ENCODE measurements at regions not wholly inside any gene's neighbourhood (a gene's known extent, or its start where the extent isn't known, plus 50 kb on each side); places are given as distances from the start of the nearest gene placed in this dataset.
"Not testable (repeated sequence)": the region's sequence is repeated elsewhere in the genome, so short reads cannot be mapped to it uniquely, and the experiment has no call there.

- H3K79me2 ChIP-seq (ENCODE audit: control insufficient read depth, insufficient read depth, low read length); dilution Hi-C loops (cut with MboI; ENCODE audit: extremely low pct_ligation_motif_present, low sequenced_read_pairs); H3K27ac ChIP-seq (ENCODE audit: control insufficient read depth, insufficient read depth, low read length); H3K36me3 ChIP-seq (ENCODE audit: control insufficient read depth in 2 of 2, extremely low read depth in 1 of 2, insufficient read depth in 2 of 2, low read length in 2 of 2); DNase-seq (ENCODE audit: low read depth, low spot score); FAIRE-seq; H3K9ac ChIP-seq (ENCODE audit: control insufficient read depth, extremely low read depth, insufficient read depth, low read length); H4K20me1 ChIP-seq (ENCODE audit: control insufficient read depth, extremely low read depth, insufficient read depth, low read length); H3K9me3 ChIP-seq (ENCODE audit: control insufficient read depth, low read depth, low read length); H3K4me3 ChIP-seq (ENCODE audit: control insufficient read depth in 2 of 3, extremely low read depth in 1 of 3, insufficient read depth in 2 of 3, low read depth in 1 of 3, low read length in 3 of 3); H3K4me1 ChIP-seq (ENCODE audit: control insufficient read depth, extremely low read depth, insufficient read depth, low read length); H3K27me3 ChIP-seq (ENCODE audit: control insufficient read depth, extremely low read depth, insufficient read depth, low read length); H3K4me2 ChIP-seq (ENCODE audit: control insufficient read depth, extremely low read depth, insufficient read depth, low read depth, low read length); H3K9me1 ChIP-seq (ENCODE audit: control insufficient read depth, extremely low read depth, insufficient read depth, low read length); H2AFZ ChIP-seq (ENCODE audit: control insufficient read depth, low read length): not testable (repeated sequence)
These were observed 159.2 kb upstream of the ZNF322 start for GRCh38 chr6:26818640-26819225.

- H3K27me3 ChIP-seq (ENCODE audit: control insufficient read depth, extremely low read depth, insufficient read depth, low read length); DNase-seq (ENCODE audit: low read depth, low spot score); H3K4me1 ChIP-seq (ENCODE audit: control insufficient read depth, extremely low read depth, insufficient read depth, low read length); H2AFZ ChIP-seq (ENCODE audit: control insufficient read depth, low read length); H3K9me3 ChIP-seq (ENCODE audit: control insufficient read depth, low read depth, low read length); H3K36me3 ChIP-seq (ENCODE audit: control insufficient read depth in 2 of 2, extremely low read depth in 1 of 2, insufficient read depth in 2 of 2, low read length in 2 of 2); H3K4me2 ChIP-seq (ENCODE audit: control insufficient read depth, extremely low read depth, insufficient read depth, low read depth, low read length); H3K4me3 ChIP-seq (ENCODE audit: control insufficient read depth in 2 of 3, extremely low read depth in 1 of 3, insufficient read depth in 2 of 3, low read depth in 1 of 3, low read length in 3 of 3); H3K9me1 ChIP-seq (ENCODE audit: control insufficient read depth, extremely low read depth, insufficient read depth, low read length); FAIRE-seq; H3K79me2 ChIP-seq (ENCODE audit: control insufficient read depth, insufficient read depth, low read length); dilution Hi-C loops (cut with MboI; ENCODE audit: extremely low pct_ligation_motif_present, low sequenced_read_pairs); H3K9ac ChIP-seq (ENCODE audit: control insufficient read depth, extremely low read depth, insufficient read depth, low read length); H4K20me1 ChIP-seq (ENCODE audit: control insufficient read depth, extremely low read depth, insufficient read depth, low read length); H3K27ac ChIP-seq (ENCODE audit: control insufficient read depth, insufficient read depth, low read length): not testable (repeated sequence)
These were observed 168.4 kb upstream of the ZNF322 start for GRCh38 chr6:26827965-26828364.

GRCh38 chr6:26829480-26829879, 169.9 kb upstream of the ZNF322 start:
- H3K27ac ChIP-seq (ENCODE audit: control insufficient read depth, insufficient read depth, low read length), result not testable (repeated sequence)

GRCh38 chr6:26830992-26831391, 171.4 kb upstream of the ZNF322 start:
- H3K9me1 ChIP-seq (ENCODE audit: control insufficient read depth, extremely low read depth, insufficient read depth, low read length); H3K9ac ChIP-seq (ENCODE audit: control insufficient read depth, extremely low read depth, insufficient read depth, low read length); H3K27ac ChIP-seq (ENCODE audit: control insufficient read depth, insufficient read depth, low read length); H3K9me3 ChIP-seq (ENCODE audit: control insufficient read depth, low read depth, low read length); H3K36me3 ChIP-seq (ENCODE audit: control insufficient read depth in 2 of 2, extremely low read depth in 1 of 2, insufficient read depth in 2 of 2, low read length in 2 of 2); dilution Hi-C loops (cut with MboI; ENCODE audit: extremely low pct_ligation_motif_present, low sequenced_read_pairs); DNase-seq (ENCODE audit: low read depth, low spot score); H3K4me1 ChIP-seq (ENCODE audit: control insufficient read depth, extremely low read depth, insufficient read depth, low read length); H2AFZ ChIP-seq (ENCODE audit: control insufficient read depth, low read length); H4K20me1 ChIP-seq (ENCODE audit: control insufficient read depth, extremely low read depth, insufficient read depth, low read length); H3K4me2 ChIP-seq (ENCODE audit: control insufficient read depth, extremely low read depth, insufficient read depth, low read depth, low read length); FAIRE-seq; H3K79me2 ChIP-seq (ENCODE audit: control insufficient read depth, insufficient read depth, low read length); H3K4me3 ChIP-seq (ENCODE audit: control insufficient read depth in 2 of 3, extremely low read depth in 1 of 3, insufficient read depth in 2 of 3, low read depth in 1 of 3, low read length in 3 of 3); H3K27me3 ChIP-seq (ENCODE audit: control insufficient read depth, extremely low read depth, insufficient read depth, low read length): not testable (repeated sequence)

More at GRCh38 chr6:26829480-26829879, 169.9 kb upstream of the ZNF322 start:
- H3K79me2 ChIP-seq (ENCODE audit: control insufficient read depth, insufficient read depth, low read length); H3K9me3 ChIP-seq (ENCODE audit: control insufficient read depth, low read depth, low read length); H3K4me1 ChIP-seq (ENCODE audit: control insufficient read depth, extremely low read depth, insufficient read depth, low read length); H3K27me3 ChIP-seq (ENCODE audit: control insufficient read depth, extremely low read depth, insufficient read depth, low read length); H3K36me3 ChIP-seq (ENCODE audit: control insufficient read depth in 2 of 2, extremely low read depth in 1 of 2, insufficient read depth in 2 of 2, low read length in 2 of 2); DNase-seq (ENCODE audit: low read depth, low spot score); FAIRE-seq; H3K4me3 ChIP-seq (ENCODE audit: control insufficient read depth in 2 of 3, extremely low read depth in 1 of 3, insufficient read depth in 2 of 3, low read depth in 1 of 3, low read length in 3 of 3); dilution Hi-C loops (cut with MboI; ENCODE audit: extremely low pct_ligation_motif_present, low sequenced_read_pairs); H3K9me1 ChIP-seq (ENCODE audit: control insufficient read depth, extremely low read depth, insufficient read depth, low read length); H2AFZ ChIP-seq (ENCODE audit: control insufficient read depth, low read length); H3K4me2 ChIP-seq (ENCODE audit: control insufficient read depth, extremely low read depth, insufficient read depth, low read depth, low read length); H4K20me1 ChIP-seq (ENCODE audit: control insufficient read depth, extremely low read depth, insufficient read depth, low read length); H3K9ac ChIP-seq (ENCODE audit: control insufficient read depth, extremely low read depth, insufficient read depth, low read length): not testable (repeated sequence)

- H3K27me3 ChIP-seq (ENCODE audit: control insufficient read depth, extremely low read depth, insufficient read depth, low read length); DNase-seq (ENCODE audit: low read depth, low spot score); H3K9ac ChIP-seq (ENCODE audit: control insufficient read depth, extremely low read depth, insufficient read depth, low read length); H3K9me3 ChIP-seq (ENCODE audit: control insufficient read depth, low read depth, low read length); H3K27ac ChIP-seq (ENCODE audit: control insufficient read depth, insufficient read depth, low read length); dilution Hi-C loops (cut with MboI; ENCODE audit: extremely low pct_ligation_motif_present, low sequenced_read_pairs); H3K9me1 ChIP-seq (ENCODE audit: control insufficient read depth, extremely low read depth, insufficient read depth, low read length); FAIRE-seq; H4K20me1 ChIP-seq (ENCODE audit: control insufficient read depth, extremely low read depth, insufficient read depth, low read length); H2AFZ ChIP-seq (ENCODE audit: control insufficient read depth, low read length); H3K4me1 ChIP-seq (ENCODE audit: control insufficient read depth, extremely low read depth, insufficient read depth, low read length); H3K36me3 ChIP-seq (ENCODE audit: control insufficient read depth in 2 of 2, extremely low read depth in 1 of 2, insufficient read depth in 2 of 2, low read length in 2 of 2); H3K4me2 ChIP-seq (ENCODE audit: control insufficient read depth, extremely low read depth, insufficient read depth, low read depth, low read length); H3K4me3 ChIP-seq (ENCODE audit: control insufficient read depth in 2 of 3, extremely low read depth in 1 of 3, insufficient read depth in 2 of 3, low read depth in 1 of 3, low read length in 3 of 3); H3K79me2 ChIP-seq (ENCODE audit: control insufficient read depth, insufficient read depth, low read length): not testable (repeated sequence)
These were observed 176.2 kb upstream of the ZNF322 start for GRCh38 chr6:26835707-26836106.
